Large intestine (tissue), 3 donors: ENCODE measurements at regions not wholly inside any gene's neighbourhood (a gene's known extent, or its start where the extent isn't known, plus 50 kb on each side); places are given as distances from the start of the nearest gene placed in this dataset.
"Not testable (repeated sequence)": the region's sequence is repeated elsewhere in the genome, so short reads cannot be mapped to it uniquely, and the experiment has no call there.

Experiments used
- DNase-seq, 2 donors: peaks; one replicate each; pipeline versions ENCODE4 v3.0.0 to v3.0.0-alpha.2; 2013
- H3K27ac ChIP-seq: one replicate; pipeline ENCODE4 v1.5.1; 2013; ENCODE audit warnings: low read length
- H3K27me3 ChIP-seq: 2 replicates; pipeline ENCODE4 v1.6.1; 2013; ENCODE audit warnings: low read length; ENCODE audit not compliant: control insufficient read depth, insufficient read depth
- H3K36me3 ChIP-seq: 2 replicates; pipeline ENCODE4 v1.6.1; 2013; ENCODE audit warnings: low read length; ENCODE audit not compliant: control insufficient read depth, insufficient read depth
- H3K4me1 ChIP-seq: one replicate; pipeline ENCODE4 v1.6.1; 2013; ENCODE audit warnings: low read length; ENCODE audit not compliant: control insufficient read depth, insufficient read depth
- H3K4me3 ChIP-seq: one replicate; pipeline ENCODE4 v1.5.1; 2013; ENCODE audit warnings: low read length
- H3K9me3 ChIP-seq: one replicate; pipeline ENCODE4 v1.6.1; 2013; ENCODE audit warnings: mild to moderate bottlenecking, low read depth, low read length, moderate library complexity; ENCODE audit not compliant: control insufficient read depth
- WGBS: methylation state at CpG from one replicate; pipeline ENCODE4 v1.1.5; 2013; ENCODE audit warnings: low lambda C conversion rate; ENCODE audit not compliant: insufficient coverage; 5-methylcytosine and 5-hydroxymethylcytosine counted together

DNA sequence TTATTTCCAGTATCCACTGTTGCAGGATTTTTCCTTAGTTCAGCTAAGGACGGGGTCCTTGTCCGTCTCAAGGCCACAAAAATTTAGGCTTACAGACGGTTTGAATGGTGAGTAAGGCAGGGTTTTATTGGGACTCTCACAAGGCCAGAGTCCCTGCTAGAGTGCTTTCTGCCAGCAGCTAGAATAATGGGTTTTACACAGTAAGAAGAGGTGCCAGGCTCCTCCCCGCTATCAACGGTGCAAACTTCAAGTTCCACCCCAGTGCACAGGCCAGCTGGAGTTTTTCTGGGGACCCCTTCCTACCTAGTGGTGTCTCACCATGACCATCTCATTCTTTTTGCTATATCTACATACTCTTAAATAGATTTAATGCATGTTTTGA is 198.5 kb upstream of the KCTD7 start:
- no CpG with 5 or more reads among the region's 5 CpGs for WGBS
- peak; percentile 48 to 62 for DNase-seq
- H3K36me3 ChIP-seq: peaks cover 3% of the 10 kb centered on the region

DNA sequence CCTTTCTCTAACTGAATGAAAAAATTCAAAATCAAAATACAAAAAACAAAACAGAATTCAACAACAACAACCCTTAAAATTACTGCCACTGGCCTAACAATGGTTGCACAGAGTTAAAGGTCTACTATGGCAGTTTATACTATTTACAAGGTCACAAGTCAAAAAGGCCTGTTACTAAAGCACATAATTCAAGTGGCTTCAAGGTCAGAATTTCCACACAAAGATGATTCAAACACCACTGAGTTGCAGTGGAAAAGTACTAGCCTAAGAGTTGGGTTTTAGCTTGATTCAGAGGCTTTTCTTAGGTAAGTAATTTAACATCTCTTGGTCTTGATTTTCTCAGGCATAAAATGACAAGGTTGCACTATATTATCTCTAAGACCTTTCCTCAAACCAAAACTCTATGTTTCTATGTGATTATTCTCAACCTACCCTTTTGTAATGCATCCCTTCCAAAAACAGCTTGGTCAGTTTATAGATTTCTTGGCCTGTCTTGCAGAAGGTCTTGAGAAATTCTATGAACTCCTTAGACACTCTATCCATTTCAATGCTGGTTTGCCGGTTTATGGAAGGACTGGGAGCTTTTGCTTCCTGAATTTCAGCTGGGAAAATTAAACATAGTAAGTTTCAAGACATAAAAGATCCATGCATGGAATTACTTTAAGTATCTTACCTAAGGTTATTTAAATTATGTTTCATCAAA is 189.8 kb upstream of the KCTD7 start:
- peak overlapping the region; percentile 57 for H3K27ac ChIP-seq
- not testable (repeated sequence) for H3K9me3 ChIP-seq, H3K4me1 ChIP-seq, DNase-seq, H3K4me3 ChIP-seq, H3K36me3 ChIP-seq, H3K27me3 ChIP-seq
- no CpG with 5 or more reads among the region's 1 CpG for WGBS

More for the DNA sequence above, 198.5 kb upstream of the KCTD7 start:
- Histone ChIP-seq H3K4me3 (no peak overlapping the region), H3K9me3 (no peaks in the 10 kb centered on the region), H3K4me1 (peaks cover 7% of the 10 kb centered on the region), H3K27me3 (no peaks in the 10 kb centered on the region), H3K27ac (no peak overlapping the region)

DNA sequence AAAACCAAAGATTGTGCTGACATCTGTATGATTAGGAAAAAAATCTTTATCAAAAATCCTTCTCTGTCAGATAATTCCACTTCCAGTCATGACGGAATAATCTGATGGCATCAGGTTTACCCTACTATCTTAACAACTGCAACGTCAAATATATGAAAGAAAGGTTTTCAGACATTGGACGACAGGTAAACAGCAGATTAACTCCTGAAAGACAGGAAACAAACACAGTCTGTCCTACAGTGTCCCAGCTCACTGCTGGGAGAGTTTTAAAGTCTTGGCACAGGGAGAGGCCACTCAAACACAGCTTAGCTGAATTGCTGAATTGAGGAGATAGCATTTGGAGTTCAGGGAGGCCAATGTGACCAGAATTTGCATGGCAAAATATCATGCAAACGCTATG is 186.3 kb upstream of the KCTD7 start:
- no peaks in the 10 kb centered on the region for H3K36me3 ChIP-seq

DNA sequence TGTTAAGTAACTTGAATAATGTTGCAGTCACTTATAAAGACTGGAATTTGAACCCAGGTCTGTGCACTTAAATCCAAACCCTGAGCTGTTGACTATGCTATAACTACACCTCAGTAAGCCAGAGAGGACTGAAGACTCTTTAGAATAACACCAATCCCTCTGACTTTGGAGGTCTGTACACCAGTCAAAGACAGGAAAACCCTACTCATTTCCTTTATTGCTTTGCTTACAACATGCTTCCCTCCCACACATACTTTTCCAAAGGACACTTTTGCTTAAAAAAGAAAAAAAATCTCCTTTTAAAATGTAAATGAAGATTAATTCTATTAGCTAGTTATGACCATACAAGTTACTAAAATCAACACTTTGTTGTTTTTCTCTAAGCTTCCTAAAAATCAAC is 184.7 kb upstream of the KCTD7 start:
- H3K4me1 ChIP-seq: peaks cover 8% of the 10 kb centered on the region
- H3K36me3 ChIP-seq: no peaks in the 10 kb centered on the region
- H3K27me3 ChIP-seq: no peaks in the 10 kb centered on the region
- no peak for DNase-seq
- no peak overlapping the region for H3K4me3 ChIP-seq
- peak overlapping the region; percentile 6 for H3K27ac ChIP-seq
- no peaks in the 10 kb centered on the region for H3K9me3 ChIP-seq

More for the DNA sequence above, 186.3 kb upstream of the KCTD7 start:
- no peak for DNase-seq
- H3K27me3 ChIP-seq: no peaks in the 10 kb centered on the region
- H3K4me3 ChIP-seq: no peak overlapping the region
- no peaks in the 10 kb centered on the region for H3K9me3 ChIP-seq
- no peak overlapping the region for H3K27ac ChIP-seq
- H3K4me1 ChIP-seq: peaks cover 9% of the 10 kb centered on the region
- 50% methylated on average over 1 of the region's 4 CpGs for WGBS

DNA sequence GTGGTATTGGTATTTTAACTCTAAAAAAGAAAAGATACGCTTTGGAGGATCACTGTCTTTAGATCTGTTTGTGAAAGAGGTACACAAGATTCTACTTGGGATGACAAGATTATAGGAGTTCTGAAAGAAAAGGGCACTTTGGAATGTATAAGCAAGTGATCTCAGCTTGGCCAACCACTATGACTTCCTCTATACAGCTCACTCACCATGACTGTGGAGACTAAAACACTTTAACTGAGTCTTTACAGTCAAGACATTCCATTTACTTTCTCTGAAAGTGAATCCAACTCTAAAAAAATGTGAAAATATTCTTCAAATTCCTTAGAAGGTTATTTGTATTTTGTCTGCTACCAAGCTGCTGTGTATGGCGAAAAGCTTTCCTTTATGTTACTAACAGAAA is 181.7 kb upstream of the KCTD7 start:
- H3K27me3 ChIP-seq, DNase-seq, H3K36me3 ChIP-seq, H3K9me3 ChIP-seq, H3K4me1 ChIP-seq, H3K4me3 ChIP-seq, H3K27ac ChIP-seq: not testable (repeated sequence)
- 80% methylated on average over 1 of the region's 2 CpGs for WGBS

DNA sequence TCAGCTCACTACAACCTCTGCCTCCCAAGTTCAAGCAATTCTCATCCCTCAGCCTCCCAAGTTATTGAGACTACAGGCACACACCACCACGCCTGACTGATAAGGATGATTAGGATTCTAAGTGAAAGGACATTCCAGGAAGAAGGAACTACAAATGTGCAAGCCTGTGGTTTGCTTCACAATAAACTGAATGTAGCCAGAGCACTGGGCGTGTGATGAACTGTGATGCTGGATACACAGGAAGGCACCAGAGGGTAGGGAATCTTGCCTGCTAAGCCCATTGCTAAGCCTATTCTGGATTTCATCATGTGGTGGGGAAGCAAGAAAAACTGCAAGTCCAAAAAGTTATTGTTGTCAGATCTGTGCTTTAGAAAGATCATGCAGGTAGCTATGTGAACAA is 177.9 kb upstream of the KCTD7 start:
- H3K9me3 ChIP-seq, H3K27me3 ChIP-seq, H3K4me3 ChIP-seq, H3K27ac ChIP-seq, DNase-seq, H3K4me1 ChIP-seq, H3K36me3 ChIP-seq: not testable (repeated sequence)
- no CpG with 5 or more reads among the region's 2 CpGs for WGBS

DNA sequence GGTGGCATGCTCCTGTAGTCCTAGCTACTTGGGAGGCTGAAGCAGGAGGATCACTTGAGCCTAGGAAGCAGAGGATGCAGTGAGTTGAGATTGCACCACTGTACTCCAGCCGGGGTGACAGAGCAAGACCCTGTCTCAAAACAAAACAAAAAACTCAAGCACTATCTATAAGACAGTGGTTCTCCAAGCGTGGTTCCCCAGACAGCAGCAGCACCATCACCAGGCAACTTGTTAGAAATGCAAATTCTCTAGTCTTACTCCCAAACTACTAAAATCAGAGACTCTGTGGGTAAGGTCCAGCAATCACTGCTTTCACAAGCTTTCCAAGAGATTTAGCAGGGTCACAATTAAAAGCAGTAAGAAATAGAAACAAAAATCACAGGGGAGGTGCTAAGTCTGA is 177.0 kb upstream of the KCTD7 start:
- H3K4me3 ChIP-seq, H3K27ac ChIP-seq, DNase-seq, H3K4me1 ChIP-seq, H3K27me3 ChIP-seq, H3K9me3 ChIP-seq, H3K36me3 ChIP-seq: not testable (repeated sequence)
- WGBS: no CpG with 5 or more reads among the region's 2 CpGs

DNA sequence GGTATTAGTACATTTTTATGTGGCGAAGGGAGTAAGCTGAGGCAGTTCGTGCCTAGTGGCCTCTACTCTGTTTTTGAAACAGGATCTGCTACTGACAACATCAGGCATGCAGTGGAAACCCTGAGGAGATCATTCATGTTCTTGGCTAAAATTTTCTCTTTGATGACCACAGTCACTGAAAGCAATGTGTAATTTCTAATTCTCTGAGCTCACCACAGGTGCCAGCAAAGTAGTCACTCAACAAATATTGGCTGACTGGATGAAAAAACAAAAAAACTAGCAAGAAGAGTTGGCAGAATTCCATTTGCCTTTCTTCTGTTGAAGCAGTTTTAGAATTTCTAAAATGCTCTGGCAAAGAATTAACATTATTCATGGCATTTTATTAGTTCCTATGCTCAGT is 176.5 kb upstream of the KCTD7 start:
- DNase-seq: no peak
- H3K27ac ChIP-seq: no peak overlapping the region
- H3K4me1 ChIP-seq: no peaks in the 10 kb centered on the region
- no peaks in the 10 kb centered on the region for H3K36me3 ChIP-seq
- no peaks in the 10 kb centered on the region for H3K27me3 ChIP-seq
- no peaks in the 10 kb centered on the region for H3K9me3 ChIP-seq
- H3K4me3 ChIP-seq: no peak overlapping the region
- WGBS: no CpG with 5 or more reads among the region's 2 CpGs

DNA sequence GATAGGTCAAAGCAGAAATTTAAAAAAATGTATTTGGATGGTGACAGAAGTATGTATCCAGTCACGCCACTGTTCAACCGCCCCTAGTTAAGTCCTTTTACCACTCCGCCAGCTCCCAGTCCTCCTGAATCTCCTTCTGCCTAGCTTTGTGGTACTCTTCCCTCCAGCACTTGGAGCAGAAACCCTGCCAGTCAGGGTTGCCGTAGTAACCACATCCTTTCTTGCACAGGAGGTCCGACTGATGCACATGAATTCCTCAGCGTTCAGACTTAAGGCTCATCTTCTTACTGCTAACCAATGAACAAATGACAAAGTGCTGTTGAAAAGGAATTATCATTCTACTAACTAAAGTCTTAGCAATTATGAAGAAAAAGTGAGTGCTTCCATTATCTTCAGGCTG is 175.3 kb upstream of the KCTD7 start:
- Histone ChIP-seq H3K4me3 (no peak overlapping the region), H3K27ac (no peak overlapping the region), H3K4me1 (no peaks in the 10 kb centered on the region), H3K36me3 (no peaks in the 10 kb centered on the region), H3K9me3 (no peaks in the 10 kb centered on the region), H3K27me3 (no peaks in the 10 kb centered on the region)
- WGBS: no CpG with 5 or more reads among the region's 6 CpGs
- DNase-seq: no peak

DNA sequence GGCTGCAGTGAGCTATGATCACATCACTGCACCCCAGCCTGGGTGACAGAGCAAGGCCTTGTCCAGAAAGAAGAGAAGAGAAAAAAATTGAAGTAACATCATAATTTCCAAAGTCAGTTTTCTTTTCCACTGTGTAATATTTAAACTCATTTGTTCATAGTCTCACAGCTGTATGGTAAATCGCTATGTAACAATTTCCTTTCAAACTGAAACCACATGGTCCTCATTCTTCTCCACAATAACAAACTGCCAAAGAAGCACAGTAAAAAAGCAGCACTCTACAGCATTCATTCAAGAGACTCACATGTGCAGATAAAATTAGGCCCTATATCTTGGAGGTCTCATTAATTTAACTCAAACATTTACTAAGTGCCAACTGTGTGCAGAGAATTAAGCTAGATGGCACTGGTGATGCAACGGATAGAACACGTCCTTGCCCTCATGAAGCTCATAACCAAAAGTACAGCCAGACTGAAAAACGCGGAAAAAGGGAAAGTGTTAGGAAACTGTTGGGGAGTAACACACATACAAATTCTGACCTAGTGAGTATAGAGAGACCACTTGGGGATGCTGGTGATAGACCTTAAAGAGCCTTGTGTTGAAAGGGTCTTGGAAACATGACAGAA is 174.0 kb upstream of the KCTD7 start:
- no peak for DNase-seq
- Histone ChIP-seq H3K36me3 (no peaks in the 10 kb centered on the region), H3K27ac (no peak overlapping the region), H3K27me3 (no peaks in the 10 kb centered on the region), H3K4me1 (no peaks in the 10 kb centered on the region), H3K9me3 (no peaks in the 10 kb centered on the region), H3K4me3 (no peak overlapping the region)
- WGBS: no CpG with 5 or more reads among the region's 5 CpGs

DNA sequence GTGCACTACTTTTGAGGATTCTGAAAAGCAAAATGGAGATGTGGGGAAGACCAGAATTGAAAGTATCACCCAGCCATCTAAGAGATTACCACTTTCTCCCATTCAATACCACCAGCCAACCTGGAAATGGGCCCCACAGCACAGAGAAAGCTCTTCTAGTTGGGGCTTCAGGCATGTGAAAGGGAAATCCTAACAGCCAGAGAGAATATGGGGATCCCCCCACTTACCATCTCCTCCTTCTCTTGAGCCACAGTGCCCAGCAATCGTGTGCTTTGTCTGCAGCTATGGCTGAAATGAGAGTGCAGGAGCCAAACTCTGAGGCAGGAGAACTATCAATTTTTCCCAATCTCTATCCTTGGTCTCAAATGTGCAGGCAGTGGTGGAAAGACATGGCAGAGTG is 173.2 kb upstream of the KCTD7 start:
- not testable (repeated sequence) for H3K36me3 ChIP-seq, H3K27ac ChIP-seq, H3K9me3 ChIP-seq, DNase-seq, H3K27me3 ChIP-seq, H3K4me3 ChIP-seq, H3K4me1 ChIP-seq
- no CpG with 5 or more reads among the region's 1 CpG for WGBS
